Body of pancreas (tissue), 4 donors: ENCODE measurements at regions not wholly inside any gene's neighbourhood (a gene's known extent, or its start where the extent isn't known, plus 50 kb on each side); places are given as distances from the start of the nearest gene placed in this dataset.

ENCODE experiments used
- ATAC-seq: fragments of 150-250 bp; one replicate; pipeline ENCODE4 v1.9.1; 2016
- DNase-seq, 4 donors: peaks; one replicate each; pipeline ENCODE4 v3.0.0-alpha.2; 2019
- H3K27ac ChIP-seq, 4 donors: fragments of 200-600 bp; sonication (generic); 1 replicate in 3 of 4; 2 replicates in 1 of 4; pipeline versions ENCODE4 v1.5.1 to v1.6.1; 2016 to 2019; ENCODE audit warnings: mild to moderate bottlenecking in 1 of 4, mixed read lengths in 1 of 4, moderate library complexity in 1 of 4
- H3K27me3 ChIP-seq, 2 donors: fragments of 200-600 bp; sonication (generic); one replicate each; pipeline ENCODE4 v1.6.0; 2016; ENCODE audit warnings: mild to moderate bottlenecking in 1 of 2
- H3K36me3 ChIP-seq, 2 donors: fragments of 200-600 bp; sonication (generic); replicated peaks in 1 of 2; 2 replicates each; pipeline ENCODE4 v1.5.1; 2016; ENCODE audit warnings: low read depth in 2 of 2; ENCODE audit not compliant: insufficient read depth in 1 of 2
- H3K4me1 ChIP-seq: fragments of 200-600 bp; sonication (generic); one replicate; pipeline ENCODE4 v1.6.0; 2016
- H3K4me3 ChIP-seq, 2 donors: fragments of 200-600 bp; sonication (generic); 1 replicate in 1 of 2; 2 replicates in 1 of 2; pipeline ENCODE4 v1.5.1; 2016 to 2019
- H3K9me3 ChIP-seq, 3 donors: fragments of 200-600 bp; sonication (generic); 1 replicate in 2 of 3; 2 replicates in 1 of 3; pipeline ENCODE4 v1.5.1; 2016
- CTCF ChIP-seq, 7 experiments: fragments of 450-650 bp in 4 of 7; fragments of 200-600 bp in 3 of 7; sonication (generic) in 3 of 7; IDR thresholded peaks; one replicate each; pipeline ENCODE4 v1.5.1; 2016 to 2019; ENCODE audit warnings: antibody characterized with exemption in 7 of 7
- POLR2A ChIP-seq, 3 donors: fragments of 450-650 bp; IDR thresholded peaks; one replicate each; pipeline ENCODE4 v1.6.1; 2016; ENCODE audit warnings: antibody characterized with exemption in 3 of 3, mild to moderate bottlenecking in 2 of 3
- WGBS, 2 donors: methylation state at CpG; one replicate each; pipeline ENCODE4 v1.1.5; 2017; 5-methylcytosine and 5-hydroxymethylcytosine counted together
- intact Hi-C: fragments of 100-400 bp; cut with DNase I; formaldehyde crosslinking; loops from one replicate; pipeline ENCODE4 v1.15.1; 2023

DNA sequence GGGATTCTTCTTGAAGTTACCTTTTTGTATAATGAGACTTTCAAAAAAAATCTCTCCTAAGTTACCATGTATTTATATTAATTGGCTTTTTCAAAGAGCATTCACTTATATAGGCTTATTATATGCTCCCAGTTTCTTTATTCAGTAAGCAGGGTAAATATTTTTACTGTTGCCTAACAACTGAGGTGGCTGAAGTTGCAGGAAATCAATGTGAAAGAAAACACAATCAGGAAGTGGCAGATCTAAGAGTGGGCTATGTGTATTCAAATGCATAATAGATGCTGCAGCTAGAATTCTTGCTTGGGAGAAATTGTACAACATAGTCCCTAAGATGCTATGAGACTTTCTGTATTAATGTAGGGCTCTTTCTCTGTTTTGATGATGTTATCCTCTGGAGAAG is 606.9 kb downstream of the NUF2 start:
- no peak overlapping the region for H3K4me3 ChIP-seq
- H3K9me3 ChIP-seq: no peaks in the 10 kb centered on the region
- H3K36me3 ChIP-seq: no peaks in the 10 kb centered on the region
- H3K4me1 ChIP-seq: no peaks in the 10 kb centered on the region
- ATAC-seq: no peak
- intact Hi-C loops: no loop called here
- DNase-seq: no peak
- TF ChIP-seq POLR2A (IDR thresholded peaks at IDR 0.05): no peak
- TF ChIP-seq CTCF (IDR thresholded peaks at IDR 0.05): no peak
- H3K27ac ChIP-seq: no peak overlapping the region
- H3K27me3 ChIP-seq: no peaks in the 10 kb centered on the region

- no peak overlapping the region for H3K4me3 ChIP-seq
- TF ChIP-seq POLR2A (IDR thresholded peaks at IDR 0.05) (no peak), CTCF (IDR thresholded peaks at IDR 0.05) (no peak)
- H3K36me3 ChIP-seq: no peaks in the 10 kb centered on the region
- DNase-seq (no peak), ATAC-seq (no peak)
- no peak overlapping the region for H3K27ac ChIP-seq
- no peaks in the 10 kb centered on the region for H3K4me1 ChIP-seq
- no peaks in the 10 kb centered on the region for H3K9me3 ChIP-seq
- WGBS, 2 donors: 46 to 48% methylated on average over 3 of the region's 3 CpGs
- no peaks in the 10 kb centered on the region for H3K27me3 ChIP-seq
- intact Hi-C loops: no loop called here
Observed at GRCh38 chr1:163932901-163933300, 611.1 kb downstream of the NUF2 start.

GRCh38 chr1:163933437-163933836 is 611.7 kb downstream of the NUF2 start:
- ATAC-seq: no peak
- H3K9me3 ChIP-seq: no peaks in the 10 kb centered on the region
- intact Hi-C loops: no loop called here
- H3K4me3 ChIP-seq: no peak overlapping the region
- no peaks in the 10 kb centered on the region for H3K4me1 ChIP-seq
- DNase-seq: no peak
- H3K27me3 ChIP-seq: no peaks in the 10 kb centered on the region
- WGBS, 2 donors: 36 to 45% methylated on average over 3 of the region's 3 CpGs
- H3K36me3 ChIP-seq: no peaks in the 10 kb centered on the region
- H3K27ac ChIP-seq: no peak overlapping the region
- no peak for TF ChIP-seq POLR2A (IDR thresholded peaks at IDR 0.05)
- no peak for TF ChIP-seq CTCF (IDR thresholded peaks at IDR 0.05)

- no peaks in the 10 kb centered on the region for H3K4me1 ChIP-seq
- DNase-seq (no peak), ATAC-seq (no peak)
- intact Hi-C loops: no loop called here
- no peak overlapping the region for H3K4me3 ChIP-seq
- WGBS, 2 donors: 60 to 70% methylated on average over 3 of the region's 3 CpGs
- H3K36me3 ChIP-seq: no peaks in the 10 kb centered on the region
- no peak overlapping the region for H3K27ac ChIP-seq
- no peaks in the 10 kb centered on the region for H3K9me3 ChIP-seq
- TF ChIP-seq CTCF (IDR thresholded peaks at IDR 0.05) (no peak), POLR2A (IDR thresholded peaks at IDR 0.05) (no peak)
- H3K27me3 ChIP-seq: no peaks in the 10 kb centered on the region
Observed at GRCh38 chr1:163935738-163936374, 614.1 kb downstream of the NUF2 start.

- WGBS, 2 donors: 94 to 95% methylated on average over 1 of the region's 1 CpG
- TF ChIP-seq CTCF (IDR thresholded peaks at IDR 0.05) (no peak), POLR2A (IDR thresholded peaks at IDR 0.05) (no peak)
Observed at GRCh38 chr1:163959622-163960021, 599.4 kb upstream of the PBX1 start.

More at GRCh38 chr1:163959622-163960021, 599.4 kb upstream of the PBX1 start:
- Histone ChIP-seq H3K9me3 (no peaks in the 10 kb centered on the region), H3K27me3 (no peaks in the 10 kb centered on the region), H3K4me3 (no peak overlapping the region), H3K4me1 (no peaks in the 10 kb centered on the region), H3K27ac (no peak overlapping the region), H3K36me3 (no peaks in the 10 kb centered on the region)
- no peak for ATAC-seq
- intact Hi-C loops: no loop called here
- DNase-seq: no peak
